ENCODE measurements at regions not wholly inside any gene's neighbourhood (a gene's known extent, or its start where the extent isn't known, plus 50 kb on each side); places are given as distances from the start of the nearest gene placed in this dataset.

DNA sequence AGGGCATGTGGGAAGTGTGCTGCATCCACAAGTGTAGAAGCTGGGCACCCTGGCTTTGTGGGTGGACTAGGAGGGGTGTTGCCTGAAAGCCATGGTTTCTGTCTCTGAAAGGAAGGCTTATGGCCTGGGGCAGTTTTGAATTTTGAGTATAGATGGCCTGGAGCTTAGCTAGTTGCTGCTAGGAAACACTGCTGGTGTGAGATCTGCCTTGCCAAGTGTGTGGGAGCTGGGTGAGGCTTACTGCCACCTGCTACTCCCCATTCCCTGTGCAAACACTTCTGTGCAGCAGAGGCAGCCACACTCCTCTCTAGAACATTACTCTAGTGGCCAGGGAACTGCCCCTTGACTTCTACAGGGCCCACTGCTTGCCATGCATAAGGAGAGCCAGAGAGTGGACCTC, 831.7 kb upstream of the LRRTM1 start:
- TF ChIP-seq, protein P1, sequence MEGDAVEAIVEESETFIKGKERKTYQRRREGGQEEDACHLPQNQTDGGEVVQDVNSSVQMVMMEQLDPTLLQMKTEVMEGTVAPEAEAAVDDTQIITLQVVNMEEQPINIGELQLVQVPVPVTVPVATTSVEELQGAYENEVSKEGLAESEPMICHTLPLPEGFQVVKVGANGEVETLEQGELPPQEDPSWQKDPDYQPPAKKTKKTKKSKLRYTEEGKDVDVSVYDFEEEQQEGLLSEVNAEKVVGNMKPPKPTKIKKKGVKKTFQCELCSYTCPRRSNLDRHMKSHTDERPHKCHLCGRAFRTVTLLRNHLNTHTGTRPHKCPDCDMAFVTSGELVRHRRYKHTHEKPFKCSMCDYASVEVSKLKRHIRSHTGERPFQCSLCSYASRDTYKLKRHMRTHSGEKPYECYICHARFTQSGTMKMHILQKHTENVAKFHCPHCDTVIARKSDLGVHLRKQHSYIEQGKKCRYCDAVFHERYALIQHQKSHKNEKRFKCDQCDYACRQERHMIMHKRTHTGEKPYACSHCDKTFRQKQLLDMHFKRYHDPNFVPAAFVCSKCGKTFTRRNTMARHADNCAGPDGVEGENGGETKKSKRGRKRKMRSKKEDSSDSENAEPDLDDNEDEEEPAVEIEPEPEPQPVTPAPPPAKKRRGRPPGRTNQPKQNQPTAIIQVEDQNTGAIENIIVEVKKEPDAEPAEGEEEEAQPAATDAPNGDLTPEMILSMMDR (tag by site-specific recombination; IDR thresholded peaks at IDR 0.05) = no peak
- TF ChIP-seq GLIS2 (tag by site-specific recombination; IDR thresholded peaks at IDR 0.05) (no peak), ZNF585B (tag by site-specific recombination; IDR thresholded peaks at IDR 0.05) (no peak), ZNF292 (tag by site-specific recombination; IDR thresholded peaks at IDR 0.05; ENCODE audit: borderline replicate concordance, low read depth) (no peak), SP2 (tag by site-specific recombination; IDR thresholded peaks at IDR 0.05) (no peak), REPIN1 (tag by site-specific recombination; IDR thresholded peaks at IDR 0.05; ENCODE audit: low read depth) (no peak)
- TF ChIP-seq, protein P2, sequence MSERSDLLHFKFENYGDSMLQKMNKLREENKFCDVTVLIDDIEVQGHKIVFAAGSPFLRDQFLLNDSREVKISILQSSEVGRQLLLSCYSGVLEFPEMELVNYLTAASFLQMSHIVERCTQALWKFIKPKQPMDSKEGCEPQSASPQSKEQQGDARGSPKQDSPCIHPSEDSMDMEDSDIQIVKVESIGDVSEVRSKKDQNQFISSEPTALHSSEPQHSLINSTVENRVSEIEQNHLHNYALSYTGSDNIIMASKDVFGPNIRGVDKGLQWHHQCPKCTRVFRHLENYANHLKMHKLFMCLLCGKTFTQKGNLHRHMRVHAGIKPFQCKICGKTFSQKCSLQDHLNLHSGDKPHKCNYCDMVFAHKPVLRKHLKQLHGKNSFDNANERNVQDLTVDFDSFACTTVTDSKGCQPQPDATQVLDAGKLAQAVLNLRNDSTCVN (tag by site-specific recombination; optimal IDR thresholded peaks at IDR 0.05) = no peak
- TF ChIP-seq, protein P3, sequence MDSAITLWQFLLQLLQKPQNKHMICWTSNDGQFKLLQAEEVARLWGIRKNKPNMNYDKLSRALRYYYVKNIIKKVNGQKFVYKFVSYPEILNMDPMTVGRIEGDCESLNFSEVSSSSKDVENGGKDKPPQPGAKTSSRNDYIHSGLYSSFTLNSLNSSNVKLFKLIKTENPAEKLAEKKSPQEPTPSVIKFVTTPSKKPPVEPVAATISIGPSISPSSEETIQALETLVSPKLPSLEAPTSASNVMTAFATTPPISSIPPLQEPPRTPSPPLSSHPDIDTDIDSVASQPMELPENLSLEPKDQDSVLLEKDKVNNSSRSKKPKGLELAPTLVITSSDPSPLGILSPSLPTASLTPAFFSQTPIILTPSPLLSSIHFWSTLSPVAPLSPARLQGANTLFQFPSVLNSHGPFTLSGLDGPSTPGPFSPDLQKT (IDR thresholded peaks at IDR 0.05; ENCODE audit: borderline replicate concordance, low read depth, low read length) = no peak

Measured in HEK293 (cell line).